ENCODE measurements at regions not wholly inside any gene's neighbourhood (a gene's known extent, or its start where the extent isn't known, plus 50 kb on each side); places are given as distances from the start of the nearest gene placed in this dataset.
A peak's percentile ranks its signal among the peaks of the same experiment; 100 is the strongest.

DNA sequence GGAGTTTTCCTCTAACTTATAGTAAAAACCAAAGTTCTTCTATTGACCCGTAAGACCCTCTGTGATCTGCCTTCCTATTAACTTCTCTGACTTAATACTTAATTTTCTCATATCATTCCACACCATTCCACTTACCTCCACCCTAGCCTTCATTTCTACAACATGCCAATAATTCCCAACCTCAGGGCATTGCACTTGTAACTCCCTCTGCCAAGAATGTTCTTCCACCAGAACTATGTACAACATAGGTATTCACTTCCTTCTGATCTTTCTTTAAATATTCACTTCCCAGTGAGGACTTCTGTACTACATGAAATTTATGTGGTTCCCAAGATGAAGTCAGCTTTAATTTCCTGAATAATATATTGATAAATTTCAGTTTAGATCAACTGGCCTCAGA is 531.7 kb downstream of the LRFN5 start:
- Histone ChIP-seq H2AFZ (ENCODE audit: insufficient read depth, low read length, poor library complexity) (no peak overlapping the region), H4K8ac (ENCODE audit: low read depth, low read length) (no peak overlapping the region), H2BK12ac (ENCODE audit: low read length) (no peak overlapping the region), H3K27me3 (ENCODE audit: insufficient read depth, low read length) (no peaks in the 10 kb centered on the region), H4K91ac (ENCODE audit: low read depth, low read length) (no peak overlapping the region), H3K4ac (ENCODE audit: low read depth, low read length) (no peak overlapping the region), H3K79me1 (ENCODE audit: low read length) (no peaks in the 10 kb centered on the region), H3K4me2 (ENCODE audit: low read length) (no peak overlapping the region), H3K79me2 (ENCODE audit: control insufficient read depth, insufficient read depth, low read length, poor library complexity) (no peaks in the 10 kb centered on the region), H2AK5ac (ENCODE audit: low read length) (no peak overlapping the region), H2BK120ac (ENCODE audit: insufficient read depth, low read length, poor library complexity) (no peak overlapping the region), H3K9ac (ENCODE audit: low read length) (no peak overlapping the region), H3K36me3 (ENCODE audit: control insufficient read depth in 1 of 2, insufficient read depth in 2 of 2, low read length in 2 of 2) (no peaks in the 10 kb centered on the region), H3K27ac (ENCODE audit: low read depth, low read length) (no peak overlapping the region), H3K9me3 (ENCODE audit: insufficient read depth, low read depth, low read length) (no peaks in the 10 kb centered on the region), H3K23ac (ENCODE audit: low read length) (no peak overlapping the region), H3K4me1 (ENCODE audit: control insufficient read depth in 1 of 2, insufficient read depth in 2 of 2, low read length in 2 of 2) (no peaks in the 10 kb centered on the region), H4K12ac (ENCODE audit: low read depth, low read length) (no peak overlapping the region), H2BK5ac (ENCODE audit: low read depth, low read length, poor library complexity) (no peak overlapping the region), H3K18ac (ENCODE audit: low read length) (no peak overlapping the region), H3K4me3 (ENCODE audit: low read depth, low read length) (no peak overlapping the region), H3K14ac (ENCODE audit: low read length) (no peak overlapping the region)
- DNase-seq, result no peak
- WGBS (ENCODE audit: extremely low coverage, insufficient coverage, insufficient read length), result no CpG with 5 or more reads among the region's 1 CpG

DNA sequence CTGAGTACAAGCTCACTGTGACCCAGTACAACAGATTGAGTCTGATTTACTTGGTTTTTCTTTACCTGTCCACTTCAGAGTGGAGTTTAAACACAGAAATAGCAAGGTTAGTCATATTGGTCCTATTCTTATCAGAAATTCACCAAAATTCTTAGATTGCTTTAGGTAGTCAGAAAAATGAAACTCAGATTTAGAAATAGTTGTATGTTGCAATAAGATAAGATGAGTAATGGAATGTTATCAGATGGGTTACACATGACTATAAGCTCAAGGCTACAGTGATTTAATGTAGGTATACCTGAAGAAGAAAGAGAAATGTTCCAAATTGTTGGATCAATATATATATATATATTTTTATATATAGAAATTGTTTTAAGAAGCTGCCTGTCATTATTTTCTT is 524.1 kb downstream of the LRFN5 start:
- Histone ChIP-seq H3K23ac (ENCODE audit: low read length) (no peak overlapping the region), H3K36me3 (ENCODE audit: control insufficient read depth in 1 of 2, insufficient read depth in 2 of 2, low read length in 2 of 2) (no peaks in the 10 kb centered on the region), H4K8ac (ENCODE audit: low read depth, low read length) (no peak overlapping the region), H3K4me3 (ENCODE audit: low read depth, low read length) (no peak overlapping the region), H2BK12ac (ENCODE audit: low read length) (no peak overlapping the region), H3K4ac (ENCODE audit: low read depth, low read length) (no peak overlapping the region), H3K79me2 (ENCODE audit: control insufficient read depth, insufficient read depth, low read length, poor library complexity) (no peaks in the 10 kb centered on the region), H3K18ac (ENCODE audit: low read length) (no peak overlapping the region), H3K9ac (ENCODE audit: low read length) (no peak overlapping the region), H3K4me2 (ENCODE audit: low read length) (no peak overlapping the region), H3K27me3 (ENCODE audit: insufficient read depth, low read length) (no peaks in the 10 kb centered on the region), H2BK120ac (ENCODE audit: insufficient read depth, low read length, poor library complexity) (no peak overlapping the region), H3K14ac (ENCODE audit: low read length) (no peak overlapping the region), H3K4me1 (ENCODE audit: control insufficient read depth in 1 of 2, insufficient read depth in 2 of 2, low read length in 2 of 2) (no peaks in the 10 kb centered on the region), H2AK5ac (ENCODE audit: low read length) (no peak overlapping the region), H2AFZ (ENCODE audit: insufficient read depth, low read length, poor library complexity) (no peak overlapping the region), H3K79me1 (ENCODE audit: low read length) (no peaks in the 10 kb centered on the region), H2BK5ac (ENCODE audit: low read depth, low read length, poor library complexity) (no peak overlapping the region), H4K12ac (ENCODE audit: low read depth, low read length) (no peak overlapping the region), H4K91ac (ENCODE audit: low read depth, low read length) (no peak overlapping the region), H3K27ac (ENCODE audit: low read depth, low read length) (no peak overlapping the region), H3K9me3 (ENCODE audit: insufficient read depth, low read depth, low read length) (no peaks in the 10 kb centered on the region)
- DNase-seq, result peak; percentile 15 to 75

DNA sequence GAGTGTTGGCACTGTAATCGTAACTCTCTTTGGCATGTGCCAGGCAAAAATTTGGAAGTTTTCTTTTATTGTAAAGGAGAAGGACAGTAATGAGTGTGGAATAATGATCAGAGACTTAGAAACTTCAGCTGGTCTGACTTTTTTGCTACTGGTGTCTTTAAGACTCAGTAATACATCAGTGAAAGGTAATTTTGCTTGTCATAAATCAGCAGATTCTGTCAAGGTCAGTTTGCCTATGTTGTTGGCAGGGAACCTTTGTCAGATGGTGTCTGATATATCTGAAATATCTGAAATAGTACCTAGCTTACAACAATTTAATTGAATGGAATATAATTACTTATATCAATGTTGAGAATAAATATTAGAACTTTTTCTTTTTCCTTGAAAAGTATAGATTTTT is 516.9 kb downstream of the LRFN5 start:
- no peaks in the 10 kb centered on the region for H3K79me1 ChIP-seq (ENCODE audit: low read length)
- H4K8ac ChIP-seq (ENCODE audit: low read depth, low read length), result no peak overlapping the region
- H3K4me3 ChIP-seq (ENCODE audit: low read depth, low read length), result no peak overlapping the region
- H3K9ac ChIP-seq (ENCODE audit: low read length), result no peak overlapping the region
- H2BK120ac ChIP-seq (ENCODE audit: insufficient read depth, low read length, poor library complexity), result no peak overlapping the region
- no peak overlapping the region for H3K18ac ChIP-seq (ENCODE audit: low read length)
- H3K23ac ChIP-seq (ENCODE audit: low read length), result no peak overlapping the region
- H2AK5ac ChIP-seq (ENCODE audit: low read length), result no peak overlapping the region
- no peaks in the 10 kb centered on the region for H3K4me1 ChIP-seq (ENCODE audit: control insufficient read depth in 1 of 2, insufficient read depth in 2 of 2, low read length in 2 of 2)
- no CpG with 5 or more reads among the region's 1 CpG for WGBS (ENCODE audit: extremely low coverage, insufficient coverage, insufficient read length)
- DNase-seq, result no peak
- H4K91ac ChIP-seq (ENCODE audit: low read depth, low read length), result no peak overlapping the region
- no peak overlapping the region for H3K4me2 ChIP-seq (ENCODE audit: low read length)
- H3K36me3 ChIP-seq (ENCODE audit: control insufficient read depth in 1 of 2, insufficient read depth in 2 of 2, low read length in 2 of 2), result no peaks in the 10 kb centered on the region
- H2BK12ac ChIP-seq (ENCODE audit: low read length), result no peak overlapping the region
- no peak overlapping the region for H4K12ac ChIP-seq (ENCODE audit: low read depth, low read length)
- H3K27ac ChIP-seq (ENCODE audit: low read depth, low read length), result no peak overlapping the region
- H3K27me3 ChIP-seq (ENCODE audit: insufficient read depth, low read length), result no peaks in the 10 kb centered on the region
- H2AFZ ChIP-seq (ENCODE audit: insufficient read depth, low read length, poor library complexity), result no peak overlapping the region
- no peak overlapping the region for H3K14ac ChIP-seq (ENCODE audit: low read length)
- H3K79me2 ChIP-seq (ENCODE audit: control insufficient read depth, insufficient read depth, low read length, poor library complexity), result no peaks in the 10 kb centered on the region
- H3K9me3 ChIP-seq (ENCODE audit: insufficient read depth, low read depth, low read length), result no peaks in the 10 kb centered on the region
- H3K4ac ChIP-seq (ENCODE audit: low read depth, low read length), result no peak overlapping the region
- H2BK5ac ChIP-seq (ENCODE audit: low read depth, low read length, poor library complexity), result no peak overlapping the region

DNA sequence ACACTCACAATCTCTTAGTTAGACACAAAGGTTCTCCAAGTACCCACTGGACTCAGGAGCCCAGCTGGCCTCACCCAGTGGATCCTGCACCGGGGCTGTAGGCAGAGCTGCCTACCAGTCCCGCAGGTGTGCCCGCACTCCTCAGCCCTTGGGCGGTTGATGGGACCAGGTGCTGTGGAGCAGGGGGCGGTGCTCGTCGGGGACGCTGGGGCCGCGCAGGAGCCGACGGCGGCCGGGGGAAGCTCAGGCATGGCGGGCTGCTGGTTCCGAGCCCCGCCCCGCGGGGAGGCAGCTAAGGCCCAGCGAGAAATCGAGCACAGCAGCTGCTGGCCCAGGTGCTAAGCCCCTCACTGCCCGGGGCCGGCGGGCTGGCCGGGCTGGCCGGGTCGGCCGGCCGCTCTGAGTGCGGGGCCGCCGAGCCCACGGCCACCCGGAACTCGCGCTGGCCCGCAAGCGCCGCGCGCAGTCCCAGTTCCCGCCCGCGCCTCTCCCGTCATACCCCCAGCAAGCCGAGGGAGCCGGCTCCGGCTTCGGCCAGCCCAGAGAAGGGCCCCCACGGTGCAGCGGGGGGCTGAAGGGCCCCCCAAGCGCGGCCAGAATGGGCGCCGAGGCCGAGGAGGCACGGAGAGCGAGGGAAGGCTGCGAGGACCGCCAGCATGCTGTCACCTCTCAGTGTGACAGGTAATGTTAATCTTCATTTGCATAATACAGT is 506.8 kb downstream of the LRFN5 start:
- no peaks in the 10 kb centered on the region for H3K79me1 ChIP-seq (ENCODE audit: low read length)
- H3K27me3 ChIP-seq (ENCODE audit: insufficient read depth, low read length), result no peaks in the 10 kb centered on the region
- H3K4me3 ChIP-seq (ENCODE audit: low read depth, low read length), result no peak overlapping the region
- no peaks in the 10 kb centered on the region for H3K36me3 ChIP-seq (ENCODE audit: control insufficient read depth in 1 of 2, insufficient read depth in 2 of 2, low read length in 2 of 2)
- H2AK5ac ChIP-seq (ENCODE audit: low read length), result no peak overlapping the region
- no peak overlapping the region for H3K4ac ChIP-seq (ENCODE audit: low read depth, low read length)
- no peak overlapping the region for H3K14ac ChIP-seq (ENCODE audit: low read length)
- H3K27ac ChIP-seq (ENCODE audit: low read depth, low read length), result no peak overlapping the region
- H2AFZ ChIP-seq (ENCODE audit: insufficient read depth, low read length, poor library complexity), result no peak overlapping the region
- no peak overlapping the region for H3K4me2 ChIP-seq (ENCODE audit: low read length)
- peaks cover 2% of the 10 kb centered on the region for H3K79me2 ChIP-seq (ENCODE audit: control insufficient read depth, insufficient read depth, low read length, poor library complexity)
- H4K91ac ChIP-seq (ENCODE audit: low read depth, low read length), result no peak overlapping the region
- no peak overlapping the region for H4K8ac ChIP-seq (ENCODE audit: low read depth, low read length)
- H4K12ac ChIP-seq (ENCODE audit: low read depth, low read length), result no peak overlapping the region
- no peaks in the 10 kb centered on the region for H3K9me3 ChIP-seq (ENCODE audit: insufficient read depth, low read depth, low read length)
- no CpG with 5 or more reads among the region's 60 CpGs for WGBS (ENCODE audit: extremely low coverage, insufficient coverage, insufficient read length)
- no peak overlapping the region for H3K9ac ChIP-seq (ENCODE audit: low read length)
- no peaks in the 10 kb centered on the region for H3K4me1 ChIP-seq (ENCODE audit: control insufficient read depth in 1 of 2, insufficient read depth in 2 of 2, low read length in 2 of 2)
- no peak overlapping the region for H2BK120ac ChIP-seq (ENCODE audit: insufficient read depth, low read length, poor library complexity)
- H2BK5ac ChIP-seq (ENCODE audit: low read depth, low read length, poor library complexity), result no peak overlapping the region
- no peak overlapping the region for H2BK12ac ChIP-seq (ENCODE audit: low read length)
- H3K18ac ChIP-seq (ENCODE audit: low read length), result no peak overlapping the region
- H3K23ac ChIP-seq (ENCODE audit: low read length), result no peak overlapping the region
- no peak for DNase-seq
